ENCODE measurements at regions not wholly inside any gene's neighbourhood (a gene's known extent, or its start where the extent isn't known, plus 50 kb on each side); places are given as distances from the start of the nearest gene placed in this dataset.

DNA sequence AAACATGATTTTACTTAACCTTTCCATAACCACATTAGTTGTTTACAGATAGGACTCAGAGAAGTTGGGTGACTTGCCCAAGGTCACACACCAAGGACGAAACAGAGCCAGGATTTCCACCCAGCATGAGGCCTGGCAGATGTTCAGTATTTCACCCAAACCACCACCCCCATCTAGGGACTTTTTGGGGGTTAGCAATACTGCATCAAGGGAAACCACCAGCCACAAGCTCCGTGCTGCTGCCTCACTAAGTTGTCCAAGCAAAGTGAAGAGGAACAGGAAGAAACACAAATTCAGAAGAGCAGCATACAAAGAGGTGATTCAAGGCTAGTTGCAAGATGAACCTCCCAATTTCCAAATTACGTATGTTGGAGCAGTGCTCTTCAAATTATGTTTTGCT, 219.6 kb upstream of the RORB start:
- no peak overlapping the region for H3K4me3 ChIP-seq
- no peak overlapping the region for H3K27ac ChIP-seq
- ATAC-seq (ENCODE audit: low FRiP score in 2 of 2): no peak
- H3K4me1 ChIP-seq: no peaks in the 10 kb centered on the region
- no peak for DNase-seq
- no peak for TF ChIP-seq POLR2A (IDR thresholded peaks at IDR 0.05)
- TF ChIP-seq, protein P1, sequence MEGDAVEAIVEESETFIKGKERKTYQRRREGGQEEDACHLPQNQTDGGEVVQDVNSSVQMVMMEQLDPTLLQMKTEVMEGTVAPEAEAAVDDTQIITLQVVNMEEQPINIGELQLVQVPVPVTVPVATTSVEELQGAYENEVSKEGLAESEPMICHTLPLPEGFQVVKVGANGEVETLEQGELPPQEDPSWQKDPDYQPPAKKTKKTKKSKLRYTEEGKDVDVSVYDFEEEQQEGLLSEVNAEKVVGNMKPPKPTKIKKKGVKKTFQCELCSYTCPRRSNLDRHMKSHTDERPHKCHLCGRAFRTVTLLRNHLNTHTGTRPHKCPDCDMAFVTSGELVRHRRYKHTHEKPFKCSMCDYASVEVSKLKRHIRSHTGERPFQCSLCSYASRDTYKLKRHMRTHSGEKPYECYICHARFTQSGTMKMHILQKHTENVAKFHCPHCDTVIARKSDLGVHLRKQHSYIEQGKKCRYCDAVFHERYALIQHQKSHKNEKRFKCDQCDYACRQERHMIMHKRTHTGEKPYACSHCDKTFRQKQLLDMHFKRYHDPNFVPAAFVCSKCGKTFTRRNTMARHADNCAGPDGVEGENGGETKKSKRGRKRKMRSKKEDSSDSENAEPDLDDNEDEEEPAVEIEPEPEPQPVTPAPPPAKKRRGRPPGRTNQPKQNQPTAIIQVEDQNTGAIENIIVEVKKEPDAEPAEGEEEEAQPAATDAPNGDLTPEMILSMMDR (IDR thresholded peaks at IDR 0.05): no peak
- TF ChIP-seq POLR2AphosphoS5 (IDR thresholded peaks at IDR 0.05): no peak
- TF ChIP-seq EP300 (IDR thresholded peaks at IDR 0.05): no peak
- WGBS, 2 donors: 50 to 51% methylated on average over 3 of the region's 3 CpGs
- no peaks in the 10 kb centered on the region for H3K27me3 ChIP-seq
- H3K36me3 ChIP-seq: no peaks in the 10 kb centered on the region
- H3K9me3 ChIP-seq: peaks cover 0 to 6% (median 0%) of the 10 kb centered on the region in 4 donors

GRCh38 chr9:74281674-74282073, 215.5 kb upstream of the RORB start:
- 91 to 95% methylated on average over 1 of the region's 1 CpG for WGBS, 2 donors
- Histone ChIP-seq H3K9me3 (no peaks in the 10 kb centered on the region), H3K4me1 (no peaks in the 10 kb centered on the region), H3K4me3 (no peak overlapping the region), H3K27me3 (no peaks in the 10 kb centered on the region), H3K36me3 (no peaks in the 10 kb centered on the region), H3K27ac (no peak overlapping the region)
- no peak for TF ChIP-seq POLR2A (IDR thresholded peaks at IDR 0.05)
- TF ChIP-seq, protein P1 (IDR thresholded peaks at IDR 0.05): no peak
- no peak for TF ChIP-seq POLR2AphosphoS5 (IDR thresholded peaks at IDR 0.05)
- TF ChIP-seq EP300 (IDR thresholded peaks at IDR 0.05): no peak
- no peak for ATAC-seq (ENCODE audit: low FRiP score in 2 of 2)
- no peak for DNase-seq

DNA sequence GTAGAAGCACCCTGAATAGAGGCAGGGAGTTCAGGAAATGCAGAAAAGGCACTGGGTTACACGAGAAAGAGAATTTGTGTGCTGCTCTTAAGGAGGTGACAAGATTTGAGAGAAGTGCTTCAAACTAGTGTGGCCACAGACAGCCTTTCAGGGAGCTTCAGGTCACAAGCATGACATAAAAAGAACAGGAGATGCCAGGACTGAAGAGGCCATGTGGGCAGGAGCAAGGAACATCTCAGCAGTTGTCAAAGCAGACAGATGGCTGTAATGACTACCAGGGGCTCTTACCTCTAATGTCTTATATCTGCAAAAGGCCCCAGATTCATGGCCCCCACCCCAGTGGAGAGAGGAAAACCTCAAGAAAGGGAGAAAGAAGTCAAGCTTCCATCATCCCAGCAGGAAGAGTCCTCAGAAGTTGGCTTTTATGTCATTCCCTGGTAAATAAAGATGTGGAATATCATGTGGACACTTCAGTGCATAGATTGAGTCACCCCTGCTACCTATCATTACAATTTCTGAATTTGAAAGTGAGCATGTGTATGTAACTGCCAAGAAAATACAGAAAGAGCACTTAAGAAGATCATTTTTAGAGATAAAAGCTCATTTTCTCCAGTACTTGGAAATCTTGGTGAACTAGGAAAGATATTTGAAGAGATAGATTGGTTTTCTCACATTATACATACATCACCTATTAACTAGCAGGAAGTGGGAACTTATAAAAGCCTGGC, 214.4 kb upstream of the RORB start:
- H3K36me3 ChIP-seq: no peaks in the 10 kb centered on the region
- TF ChIP-seq, protein P1 (IDR thresholded peaks at IDR 0.05): no peak
- TF ChIP-seq EP300 (IDR thresholded peaks at IDR 0.05): no peak
- TF ChIP-seq POLR2AphosphoS5 (IDR thresholded peaks at IDR 0.05): no peak
- no peak for TF ChIP-seq POLR2A (IDR thresholded peaks at IDR 0.05)
- H3K4me1 ChIP-seq: no peaks in the 10 kb centered on the region
- ATAC-seq (ENCODE audit: low FRiP score in 2 of 2) (no peak), DNase-seq (no peak)
- no peaks in the 10 kb centered on the region for H3K9me3 ChIP-seq
- 0% methylated on average over 1 of the region's 1 CpG for WGBS, 2 donors
- no peaks in the 10 kb centered on the region for H3K27me3 ChIP-seq
- H3K4me3 ChIP-seq: no peak overlapping the region
- no peak overlapping the region for H3K27ac ChIP-seq

- Histone ChIP-seq H3K36me3 (no peaks in the 10 kb centered on the region), H3K9me3 (no peaks in the 10 kb centered on the region), H3K4me1 (no peaks in the 10 kb centered on the region), H3K27ac (no peak overlapping the region), H3K27me3 (no peaks in the 10 kb centered on the region), H3K4me3 (no peak overlapping the region)
- TF ChIP-seq, protein P1 (IDR thresholded peaks at IDR 0.05): no peak
- no peak for TF ChIP-seq POLR2A (IDR thresholded peaks at IDR 0.05)
- no peak for TF ChIP-seq EP300 (IDR thresholded peaks at IDR 0.05)
- no peak for TF ChIP-seq POLR2AphosphoS5 (IDR thresholded peaks at IDR 0.05)
- ATAC-seq (ENCODE audit: low FRiP score in 2 of 2) (no peak), DNase-seq (no peak)
- 45 to 55% methylated on average over 11 of the region's 11 CpGs for WGBS, 2 donors
Measured at GRCh38 chr9:74284581-74285450, 212.3 kb upstream of the RORB start.

All from upper lobe of left lung (tissue), 6 donors.